Panc1 (cell line): ENCODE measurements at regions not wholly inside any gene's neighbourhood (a gene's known extent, or its start where the extent isn't known, plus 50 kb on each side); places are given as distances from the start of the nearest gene placed in this dataset.

Experiments used
- CTCF ChIP-seq: fragments of 450-650 bp; IDR thresholded peaks from 2 replicates; pipeline ENCODE4 v1.5.1; 2017; ENCODE audit warnings: mild to moderate bottlenecking
- POLR2AphosphoS5 ChIP-seq: IDR thresholded peaks from 2 replicates; pipeline ENCODE4 v1.6.1; 2012; ENCODE audit warnings: mild to moderate bottlenecking, low read depth, low read length, moderate library complexity

- no peak for TF ChIP-seq POLR2AphosphoS5
- no peak for TF ChIP-seq CTCF
Observed at GRCh38 chr3:159604151-159604581, 384.5 kb upstream of the IL12A start.
